ENCODE measurements at regions not wholly inside any gene's neighbourhood (a gene's known extent, or its start where the extent isn't known, plus 50 kb on each side); places are given as distances from the start of the nearest gene placed in this dataset.

DNA sequence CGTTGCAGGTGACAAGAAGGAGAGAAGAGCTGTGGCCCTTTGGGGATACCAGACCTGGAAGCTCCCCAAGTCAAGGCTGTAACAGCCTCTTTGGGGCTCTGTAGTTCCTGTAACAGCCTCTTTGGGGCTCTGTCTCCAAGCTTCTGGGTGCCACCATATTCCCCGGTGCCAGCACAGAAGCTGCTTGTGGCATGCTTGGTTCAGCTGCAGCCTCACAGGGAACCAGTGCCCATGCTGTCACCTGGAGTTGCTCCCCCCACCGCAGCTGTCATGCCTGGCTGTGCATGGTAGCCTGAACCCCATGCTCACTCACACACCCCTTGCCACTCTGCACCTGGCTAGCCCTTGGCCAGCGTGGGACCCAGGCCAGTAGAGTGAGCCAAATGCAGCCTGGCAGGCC lies 109.1 kb downstream of the ELAPOR2 start:
- peak; percentile 12 for DNase-seq (ENCODE audit: low spot score)
- in situ Hi-C loops (cut with MboI; ENCODE audit: low sequenced_read_pairs, unreplicated experiment), result no loop called here
- no peak for TF ChIP-seq CTCF (IDR thresholded peaks at IDR 0.05; ENCODE audit: borderline replicate concordance, control extremely low read depth, extremely low read depth, insufficient read depth, missing control alignments)

DNA sequence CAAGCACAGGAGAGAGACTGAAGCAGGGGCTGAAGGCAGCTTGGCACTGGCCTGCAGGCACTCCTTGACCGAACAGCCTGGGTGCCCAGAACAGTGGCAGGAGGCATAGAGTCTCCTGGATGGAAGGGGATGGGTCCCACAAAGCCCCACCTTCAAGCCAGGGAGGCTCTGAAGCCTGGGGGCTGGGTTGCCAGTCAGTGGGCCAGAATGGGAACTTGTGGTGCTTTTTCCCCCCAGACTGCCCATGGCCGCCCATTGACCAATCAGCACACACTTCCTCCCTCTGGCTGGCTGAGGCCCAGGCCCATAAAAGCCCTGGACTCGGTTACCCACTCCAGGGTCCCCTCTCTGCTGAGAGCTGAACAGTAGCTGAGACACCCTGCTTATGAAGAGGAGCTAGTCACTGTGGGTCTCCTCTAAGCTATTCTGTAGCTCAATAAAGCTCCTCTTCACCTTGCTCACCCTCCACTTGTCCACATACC lies 109.6 kb downstream of the ELAPOR2 start:
- no peak for DNase-seq (ENCODE audit: low spot score)
- no peak for TF ChIP-seq CTCF (IDR thresholded peaks at IDR 0.05; ENCODE audit: borderline replicate concordance, control extremely low read depth, extremely low read depth, insufficient read depth, missing control alignments)
- in situ Hi-C loops (cut with MboI; ENCODE audit: low sequenced_read_pairs, unreplicated experiment), result loop anchor here (25.0 kb wide), 1 partner anchor 462 kb away; no protein-coding TSS in a partner anchor

DNA sequence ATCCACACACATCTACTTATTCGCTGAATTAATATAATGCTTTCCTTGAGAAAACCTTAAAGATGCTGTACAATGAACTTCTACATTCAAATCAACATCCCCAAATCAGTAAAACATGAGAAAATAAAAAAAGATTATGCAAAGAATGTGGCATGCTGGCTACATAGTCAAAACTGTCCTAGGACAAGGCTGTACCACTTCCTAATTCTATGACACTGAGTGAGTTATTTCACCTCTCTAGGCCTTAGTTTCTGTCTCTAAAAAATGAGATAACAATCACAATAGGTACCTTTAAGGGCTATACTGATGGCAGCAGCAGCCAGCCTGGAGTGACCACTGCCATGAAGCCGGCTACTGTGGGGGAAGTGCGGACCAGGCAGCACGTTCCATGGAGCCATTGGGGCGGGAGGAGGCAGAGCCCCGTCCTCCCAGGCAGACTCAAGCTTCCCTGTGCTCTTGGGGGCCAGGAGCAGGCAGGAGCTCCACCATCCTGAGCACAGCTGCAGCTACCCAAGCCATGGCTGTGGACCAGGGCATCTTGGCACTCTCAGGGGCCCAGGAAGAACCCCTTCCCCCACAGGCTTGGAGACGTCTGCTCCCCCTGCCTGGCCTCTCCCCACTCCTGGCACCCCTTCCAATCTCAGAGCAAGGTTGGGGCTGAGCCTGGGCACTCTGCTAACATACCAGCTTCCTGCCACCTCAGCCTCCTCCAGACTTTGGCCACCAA lies 110.2 kb downstream of the ELAPOR2 start:
- in situ Hi-C loops (cut with MboI; ENCODE audit: low sequenced_read_pairs, unreplicated experiment), result loop anchor here (25.0 kb wide), 1 partner anchor 463 kb away; no protein-coding TSS in a partner anchor
- peak; percentile 60 for DNase-seq (ENCODE audit: low spot score)
- TF ChIP-seq CTCF (IDR thresholded peaks at IDR 0.05; ENCODE audit: borderline replicate concordance, control extremely low read depth, extremely low read depth, insufficient read depth, missing control alignments), result no peak

- in situ Hi-C loops (cut with MboI; ENCODE audit: low sequenced_read_pairs, unreplicated experiment), result loop anchor here (25.0 kb wide), 1 partner anchor 464 kb away; no protein-coding TSS in a partner anchor
- no peak for DNase-seq (ENCODE audit: low spot score)
- no peak for TF ChIP-seq CTCF (IDR thresholded peaks at IDR 0.05; ENCODE audit: borderline replicate concordance, control extremely low read depth, extremely low read depth, insufficient read depth, missing control alignments)
Measured at GRCh38 chr7:86947929-86948328, 111.5 kb downstream of the ELAPOR2 start.

DNA sequence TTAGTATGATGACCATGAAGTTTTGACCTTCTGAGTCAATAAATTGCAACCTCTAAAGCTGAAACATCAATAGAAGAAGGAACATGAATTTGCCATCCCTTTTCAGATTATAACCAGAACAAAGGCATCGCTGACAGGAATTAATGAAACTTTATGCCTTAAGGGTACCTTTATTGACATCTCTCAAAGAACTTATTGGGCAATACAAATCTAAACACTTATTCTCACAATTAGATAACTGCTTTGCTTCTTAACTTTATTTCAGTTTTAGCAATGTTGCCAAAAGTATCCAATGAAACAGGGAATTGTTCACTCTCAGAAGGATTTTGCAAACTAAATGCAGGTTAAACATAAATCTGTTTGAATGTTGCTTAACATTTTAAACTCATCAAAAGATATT lies 116.0 kb downstream of the ELAPOR2 start:
- in situ Hi-C loops (cut with MboI; ENCODE audit: low sequenced_read_pairs, unreplicated experiment), result loop anchor here (25.0 kb wide), 1 partner anchor 469 kb away; no protein-coding TSS in a partner anchor
- no peak for DNase-seq (ENCODE audit: low spot score)
- no peak for TF ChIP-seq CTCF (IDR thresholded peaks at IDR 0.05; ENCODE audit: borderline replicate concordance, control extremely low read depth, extremely low read depth, insufficient read depth, missing control alignments)

DNA sequence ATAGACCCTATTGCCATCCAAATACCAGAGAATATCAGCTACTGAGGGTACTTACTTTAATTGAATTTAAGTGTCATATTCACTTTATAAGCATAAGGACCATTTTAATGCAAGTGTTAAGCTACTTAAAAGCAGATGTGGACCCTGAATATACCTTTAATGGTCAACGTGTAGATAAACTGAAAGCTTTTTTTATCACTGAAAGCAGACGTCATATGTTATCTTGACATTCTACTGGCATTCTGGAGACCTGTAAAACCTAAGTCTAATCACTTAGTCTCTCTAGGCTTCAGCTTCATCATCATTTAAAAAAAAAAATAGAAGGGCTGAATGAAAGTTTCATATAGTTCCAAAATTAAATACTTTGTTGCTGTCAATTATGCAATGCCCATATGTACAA lies 116.5 kb downstream of the ELAPOR2 start:
- no peak for DNase-seq (ENCODE audit: low spot score)
- in situ Hi-C loops (cut with MboI; ENCODE audit: low sequenced_read_pairs, unreplicated experiment), result loop anchor here (25.0 kb wide), 1 partner anchor 469 kb away; no protein-coding TSS in a partner anchor
- no peak for TF ChIP-seq CTCF (IDR thresholded peaks at IDR 0.05; ENCODE audit: borderline replicate concordance, control extremely low read depth, extremely low read depth, insufficient read depth, missing control alignments)

Measured in GM13976 (cell line).